HuH-7.5 (cell line): ENCODE measurements at regions not wholly inside any gene's neighbourhood (a gene's known extent, or its start where the extent isn't known, plus 50 kb on each side); places are given as distances from the start of the nearest gene placed in this dataset.

Source experiments
- DNase-seq: peaks from one replicate; pipeline ENCODE4 v3.0.0; 2011; ENCODE audit warnings: low spot score

DNA sequence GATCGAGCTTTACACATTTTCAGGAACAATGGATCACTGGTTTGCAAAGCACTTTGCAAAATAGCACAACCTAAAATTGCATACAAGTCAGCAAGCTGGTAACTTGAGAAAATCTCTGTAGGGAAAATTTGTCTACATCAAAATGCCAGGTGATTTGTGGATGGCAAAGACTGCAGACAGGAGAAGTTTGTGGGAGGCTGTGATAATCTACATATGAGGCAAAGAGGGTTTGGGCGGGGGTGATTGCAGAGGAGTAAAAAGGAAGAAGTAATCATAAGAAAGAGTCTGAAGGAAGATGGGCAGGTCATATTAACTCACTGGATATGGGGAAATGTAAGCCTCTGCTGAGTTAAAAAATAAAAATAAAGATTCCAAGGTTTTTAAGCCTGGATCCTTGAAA lies 166.3 kb upstream of the STXBP5 start:
- no peak for DNase-seq

DNA sequence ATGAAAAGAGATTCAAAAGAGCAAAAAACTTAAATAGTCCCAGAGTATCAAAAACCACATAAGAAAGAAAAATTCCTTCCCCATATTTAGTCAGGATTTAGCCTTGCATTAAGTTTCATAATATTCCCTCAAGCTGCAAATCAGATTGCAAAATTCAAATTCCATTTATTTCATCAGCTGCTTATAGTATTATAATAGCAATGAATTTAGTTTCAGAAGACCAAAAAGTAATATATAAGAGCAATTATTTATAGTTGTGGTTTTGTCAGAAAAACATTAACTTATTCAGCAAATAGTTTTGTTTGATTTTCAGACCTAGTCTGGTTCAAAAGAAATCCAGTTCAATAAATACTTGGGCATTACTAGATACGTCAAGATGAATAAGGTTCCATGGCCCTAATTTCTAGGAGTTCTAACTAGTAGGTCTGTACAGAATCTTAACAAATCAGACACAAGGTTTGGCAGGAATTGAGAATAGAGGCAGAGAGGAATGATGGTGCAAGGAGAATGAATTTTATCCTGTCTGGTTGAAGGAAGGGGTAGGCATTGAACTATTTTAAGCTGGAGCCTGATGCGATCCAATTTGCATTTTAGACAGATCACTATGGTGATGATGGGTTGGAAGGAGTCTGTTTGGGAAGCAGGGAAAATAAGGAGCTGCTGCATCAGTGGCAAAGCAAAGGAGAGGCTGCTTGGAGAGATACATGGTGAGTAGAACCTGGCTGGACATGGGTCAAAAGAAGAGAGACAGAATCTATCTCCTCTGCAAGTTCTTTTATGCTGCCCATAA lies 163.9 kb upstream of the STXBP5 start:
- DNase-seq: no peak

DNA sequence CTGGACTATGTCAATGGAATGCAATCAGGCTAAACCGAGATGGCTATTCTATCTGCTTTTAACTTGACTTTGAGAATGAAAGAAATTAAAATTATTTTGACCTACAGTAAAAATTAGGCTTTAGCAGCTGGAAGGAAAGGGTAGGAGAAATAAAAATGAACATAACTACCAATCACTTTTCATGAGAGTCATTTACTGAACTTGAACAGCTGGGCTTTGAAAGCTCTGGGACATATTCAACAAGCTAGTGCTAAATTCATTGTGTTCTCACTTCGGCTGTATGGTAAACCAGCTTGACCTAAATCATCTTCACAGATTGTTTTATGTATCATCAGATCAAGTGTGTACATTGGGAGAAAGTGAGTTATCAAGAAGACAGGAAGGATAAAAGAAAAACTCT lies 161.5 kb upstream of the STXBP5 start:
- DNase-seq: no peak

DNA sequence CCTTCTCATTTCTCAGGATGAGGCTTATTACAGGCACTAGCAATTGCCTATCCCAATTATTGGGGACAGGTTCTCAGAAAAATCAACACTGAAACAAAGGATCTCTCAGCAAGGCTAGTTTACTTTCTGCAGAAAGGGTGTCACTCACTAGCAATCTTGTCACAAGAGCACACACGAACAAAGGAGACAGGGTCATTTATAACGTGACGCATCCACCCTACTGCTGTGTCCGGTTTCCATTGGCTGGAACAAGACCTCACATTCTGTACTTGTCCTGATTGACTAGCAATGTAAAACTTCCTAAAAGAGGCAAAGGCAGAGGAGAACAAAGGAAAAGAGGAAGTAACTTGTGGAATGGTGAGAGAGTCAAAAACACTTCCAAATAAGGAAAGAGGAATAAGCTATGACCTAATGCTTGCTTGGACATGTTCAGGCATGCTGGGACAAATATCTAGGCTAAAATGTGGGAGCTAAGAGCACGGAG lies 160.2 kb upstream of the STXBP5 start:
- no peak for DNase-seq

DNA sequence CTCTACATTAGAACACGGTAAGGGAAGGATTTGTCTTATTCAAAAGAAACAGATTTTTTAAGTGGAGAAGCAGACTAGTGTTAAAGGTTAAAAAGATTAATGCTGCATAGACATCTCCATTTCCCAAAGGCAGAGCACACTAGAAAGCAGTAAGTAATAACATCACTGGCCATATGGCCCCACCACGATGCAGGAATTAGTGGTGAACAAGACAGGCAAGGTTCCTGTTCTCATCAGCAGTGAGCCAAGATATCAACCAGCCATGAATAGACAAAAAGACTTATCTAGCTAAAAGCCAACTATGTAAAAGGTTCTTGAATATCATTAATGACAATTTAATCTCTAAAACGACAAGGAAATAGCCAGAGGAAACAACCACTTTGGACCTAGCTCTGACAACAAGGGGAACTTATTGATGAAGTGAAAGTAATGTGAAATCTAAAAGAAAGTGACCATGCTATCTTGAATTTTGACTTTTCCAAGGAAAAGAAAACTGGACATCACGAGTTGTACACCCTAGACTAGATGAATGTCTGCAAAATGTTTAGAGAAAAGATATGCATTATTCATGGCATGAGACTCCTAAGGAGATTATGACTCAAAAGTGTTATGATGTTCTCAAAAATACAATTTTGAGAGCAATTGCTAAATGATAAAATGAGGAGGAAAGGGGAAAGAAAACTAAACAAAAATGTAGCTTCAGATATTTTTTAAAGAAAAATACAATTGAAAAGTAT lies 157.9 kb upstream of the STXBP5 start:
- DNase-seq: no peak

DNA sequence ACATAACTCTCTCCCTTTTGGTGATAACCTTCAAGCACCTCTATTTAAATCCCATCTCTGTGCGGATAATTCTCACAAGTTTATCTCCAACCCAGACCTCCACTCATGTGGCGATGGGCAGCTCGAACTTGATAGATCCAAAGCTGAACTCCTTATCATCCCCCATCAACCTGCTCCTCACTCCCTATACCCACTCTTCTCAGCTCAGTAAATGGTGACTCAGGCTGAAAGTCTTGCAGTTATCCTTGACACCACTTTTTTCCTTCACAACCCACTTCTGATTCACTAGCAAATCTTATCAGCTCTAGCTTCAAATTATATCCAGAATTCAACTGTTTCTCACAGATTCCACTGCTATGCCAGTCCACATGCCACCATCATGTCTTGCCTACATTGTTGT lies 155.3 kb upstream of the STXBP5 start:
- DNase-seq: no peak

DNA sequence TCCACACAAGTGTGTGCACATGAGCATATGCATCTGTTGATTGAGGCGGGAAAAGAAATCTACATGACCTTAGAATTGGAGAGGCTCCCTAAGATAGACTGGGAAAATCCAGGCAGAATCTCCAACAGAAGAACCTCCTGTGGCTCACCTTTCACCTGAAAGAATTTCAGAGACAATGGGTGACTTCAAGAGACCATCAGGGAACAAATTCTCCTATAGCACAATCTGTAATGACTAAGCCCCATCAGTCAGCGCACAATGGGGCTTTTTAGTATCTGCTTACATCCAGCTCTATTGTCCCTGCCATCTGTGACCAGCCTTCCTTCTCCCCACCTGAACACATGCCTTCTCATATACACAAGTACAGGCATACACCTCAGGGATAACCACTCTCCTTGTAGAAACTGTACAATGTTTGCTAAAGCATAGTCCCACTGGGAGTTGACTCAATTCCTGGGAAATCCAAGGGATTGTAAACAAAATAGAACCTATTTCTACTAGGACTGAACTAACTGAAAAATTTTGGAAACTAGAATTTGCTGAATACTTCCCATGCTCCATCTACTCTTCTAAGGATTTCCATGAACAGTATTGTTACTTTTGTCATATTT lies 150.8 kb upstream of the STXBP5 start:
- DNase-seq: no peak

DNA sequence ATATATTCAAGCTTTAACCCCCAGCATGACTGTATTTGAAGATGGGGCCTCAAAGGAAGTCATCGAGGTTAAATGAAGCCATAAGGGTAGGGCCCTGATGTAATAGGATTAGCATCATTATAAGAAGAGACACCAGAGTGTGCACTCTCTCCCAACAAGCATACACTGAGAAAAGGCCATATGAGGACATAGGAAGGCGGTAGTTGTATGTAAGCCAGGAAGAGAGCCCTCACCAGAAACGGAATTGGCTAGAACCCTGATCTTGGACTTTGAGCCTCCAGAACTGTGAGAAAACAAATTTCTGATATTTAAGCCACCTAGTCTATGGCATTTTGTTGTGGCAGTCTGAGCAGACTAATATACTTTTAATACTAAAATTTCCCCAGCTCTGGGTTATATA lies 150.1 kb upstream of the STXBP5 start:
- DNase-seq: no peak

DNA sequence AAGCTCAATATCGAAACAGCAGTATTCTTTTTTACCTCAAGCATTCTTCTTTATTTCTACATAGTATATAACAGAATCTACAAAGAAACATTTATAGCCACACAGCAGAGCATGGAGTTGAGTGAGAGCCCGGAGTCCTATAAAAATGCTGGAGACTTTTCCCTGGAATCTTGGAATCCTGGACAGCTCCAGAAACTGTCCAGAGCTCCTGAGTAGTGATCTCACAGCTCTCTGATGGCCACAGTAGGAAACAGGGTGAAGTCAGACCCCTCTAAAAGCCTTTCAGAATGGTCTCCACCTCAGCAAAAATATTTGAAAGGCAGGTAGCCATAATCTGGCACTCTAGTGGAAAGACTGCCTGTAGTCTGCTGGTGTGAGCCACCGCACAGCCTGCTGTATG lies 149.3 kb upstream of the STXBP5 start:
- DNase-seq: no peak

DNA sequence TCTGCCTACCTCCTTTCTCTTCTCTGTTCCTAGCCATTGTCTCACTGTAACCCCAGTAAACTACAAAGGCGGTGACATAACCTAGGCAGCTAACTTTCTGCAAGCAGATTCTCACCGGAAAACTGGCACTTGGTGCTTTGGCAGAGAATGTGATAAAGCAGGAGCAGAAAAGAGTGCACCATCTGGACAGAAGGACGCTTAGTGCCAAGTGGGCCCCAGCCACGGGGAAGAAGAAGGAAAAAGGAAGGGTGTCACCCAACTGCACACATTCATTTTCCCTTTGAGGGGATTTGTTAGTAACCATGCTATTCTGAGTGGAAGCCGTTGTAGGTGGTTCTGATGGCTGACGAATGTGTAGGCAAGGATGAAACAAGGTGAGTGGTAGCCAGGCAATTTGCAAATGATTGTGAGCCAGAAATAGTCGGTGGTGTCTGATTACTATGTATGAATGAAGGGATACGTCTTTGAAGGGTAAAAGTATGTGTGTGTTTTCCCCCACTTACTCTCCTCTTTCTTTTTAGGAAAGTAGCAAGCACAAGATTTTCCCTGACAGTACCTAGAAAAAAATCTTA lies 148.3 kb upstream of the STXBP5 start:
- DNase-seq: no peak

DNA sequence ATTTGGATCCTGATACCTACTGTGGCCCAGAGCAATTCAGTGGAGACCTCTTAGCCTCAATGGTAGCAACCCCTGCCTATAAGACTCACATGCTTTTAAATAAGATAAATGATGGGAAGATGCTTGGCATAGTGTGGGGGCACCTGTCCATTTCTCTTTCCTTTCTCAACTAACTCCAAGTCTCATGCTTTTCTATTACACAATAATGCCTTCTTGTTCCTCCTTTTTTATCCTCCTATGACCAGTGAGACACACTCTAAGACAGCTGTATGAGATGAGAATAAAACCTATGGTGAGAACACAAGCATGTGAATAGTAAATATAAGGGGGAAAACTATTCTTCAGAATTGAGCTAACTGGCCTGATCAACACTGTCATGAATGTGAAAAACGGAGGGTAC lies 147.0 kb upstream of the STXBP5 start:
- DNase-seq: no peak

DNA sequence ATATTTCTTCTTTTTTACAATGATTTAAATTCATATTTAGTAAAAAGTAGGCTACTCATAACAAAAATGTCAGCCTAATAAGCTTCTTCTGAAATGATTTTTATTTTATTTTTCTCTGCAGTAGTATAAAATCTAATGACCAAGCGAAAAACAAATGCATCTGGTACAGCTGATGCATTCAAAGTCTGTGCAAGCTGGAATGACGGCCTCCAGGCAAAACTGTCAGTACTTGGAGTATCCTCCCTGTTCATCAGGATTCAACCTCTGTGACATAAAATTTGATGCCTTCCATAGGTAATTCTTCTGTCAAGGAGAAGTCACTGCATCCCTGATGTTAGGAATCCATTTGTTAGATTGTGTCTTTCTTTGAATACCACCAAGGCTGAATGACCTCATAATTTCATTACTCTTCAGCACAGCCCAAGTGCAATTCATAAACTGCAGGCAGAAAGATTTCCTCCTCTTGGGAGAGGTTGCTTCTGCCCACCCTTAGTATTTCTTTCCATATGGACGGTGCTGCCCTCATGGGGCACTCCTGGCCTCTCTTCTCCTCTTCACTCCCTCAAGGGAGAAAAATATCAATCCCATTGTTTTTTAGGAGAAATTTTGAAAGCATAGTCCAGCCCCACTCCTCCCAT lies 146.4 kb upstream of the STXBP5 start:
- DNase-seq: no peak

DNA sequence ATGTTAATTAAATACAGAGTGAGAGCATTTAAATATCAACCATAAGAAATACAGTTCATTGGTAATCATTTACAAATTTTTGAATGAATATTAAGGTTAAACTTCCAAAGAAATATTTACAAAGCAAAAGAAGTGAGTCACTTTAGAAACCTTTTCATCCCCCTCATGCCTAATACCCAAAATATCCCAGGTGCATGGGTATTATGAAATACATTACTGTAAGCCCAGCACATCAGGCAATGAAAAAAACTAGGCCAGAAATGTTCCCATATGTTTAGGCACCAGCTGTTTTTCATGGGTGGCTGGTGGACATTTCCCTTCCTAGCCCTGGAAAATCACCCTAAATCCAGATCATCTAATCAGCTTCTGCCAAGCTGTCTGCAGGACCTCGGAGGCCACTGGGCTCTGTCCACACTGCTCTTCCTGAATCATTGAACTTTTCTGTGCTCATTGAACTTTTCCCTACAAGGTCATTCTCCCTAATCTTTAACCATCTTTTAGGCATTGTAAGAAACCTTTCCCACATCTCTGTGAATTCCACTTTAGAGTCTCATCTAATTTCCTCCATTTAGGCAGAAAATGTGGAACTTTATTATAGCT lies 145.3 kb upstream of the STXBP5 start:
- no peak for DNase-seq

DNA sequence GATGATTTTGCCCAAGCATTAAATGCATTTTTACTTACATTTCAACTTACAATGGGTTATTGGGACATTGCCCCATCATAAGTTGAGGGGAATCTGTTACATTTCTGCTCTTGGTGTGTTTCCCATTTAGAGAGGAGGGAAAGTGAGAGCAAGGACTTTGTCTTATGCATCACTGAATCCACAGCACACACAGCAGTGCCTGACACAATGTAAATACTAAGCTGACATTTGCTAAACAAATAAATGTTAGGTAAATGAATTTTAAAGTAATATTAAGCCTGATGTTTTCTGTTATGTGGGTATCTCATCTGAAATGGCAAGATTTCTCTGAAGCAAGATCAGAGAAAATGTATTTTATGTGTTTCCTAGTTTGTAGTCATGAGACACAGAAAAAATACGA lies 143.6 kb upstream of the STXBP5 start:
- DNase-seq: no peak

DNA sequence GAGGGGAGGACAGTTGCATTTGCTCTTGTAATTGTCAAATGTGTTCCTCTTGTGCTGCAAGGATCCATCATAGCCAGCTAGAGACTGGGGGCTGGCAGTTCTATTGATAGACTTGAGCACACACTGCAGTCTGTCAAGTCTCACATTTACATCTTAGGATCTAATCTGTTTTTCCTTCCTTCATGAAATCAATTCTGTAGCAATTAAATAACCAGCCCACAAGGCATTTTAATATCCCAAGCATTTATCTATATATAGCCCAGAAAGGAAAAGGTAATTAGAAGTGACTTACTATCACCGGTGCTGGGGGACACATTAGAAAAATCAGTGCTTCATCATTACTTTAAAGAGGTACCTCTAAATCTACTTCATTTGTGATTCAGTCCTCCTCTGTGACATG lies 143.0 kb upstream of the STXBP5 start:
- no peak for DNase-seq

DNA sequence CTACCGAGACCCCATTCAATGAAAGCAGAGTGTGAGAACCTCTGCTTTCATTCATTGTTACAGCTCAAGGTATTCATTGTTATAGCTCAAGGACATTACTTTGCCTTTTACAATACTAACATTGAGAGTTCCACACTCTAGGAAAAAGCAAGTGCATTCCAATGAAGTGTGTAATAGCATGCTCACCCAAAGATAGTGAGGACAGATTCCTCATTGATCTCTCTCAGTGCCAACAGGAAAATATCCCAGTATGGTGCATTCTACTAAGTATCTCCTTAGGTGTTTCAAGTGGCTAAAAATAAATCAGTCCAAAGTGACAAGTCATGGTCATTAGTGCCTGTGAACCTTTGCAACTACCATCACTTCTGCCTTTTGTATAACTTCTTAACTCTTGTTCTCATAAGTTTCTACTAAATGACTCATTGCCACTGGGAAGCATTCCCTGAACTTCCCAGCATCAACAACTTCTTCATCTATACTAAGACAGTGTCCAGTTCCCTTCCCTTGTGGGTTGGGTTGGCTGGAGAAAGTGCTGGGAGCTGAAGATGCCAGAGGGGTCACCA lies 140.7 kb upstream of the STXBP5 start:
- DNase-seq: no peak

DNA sequence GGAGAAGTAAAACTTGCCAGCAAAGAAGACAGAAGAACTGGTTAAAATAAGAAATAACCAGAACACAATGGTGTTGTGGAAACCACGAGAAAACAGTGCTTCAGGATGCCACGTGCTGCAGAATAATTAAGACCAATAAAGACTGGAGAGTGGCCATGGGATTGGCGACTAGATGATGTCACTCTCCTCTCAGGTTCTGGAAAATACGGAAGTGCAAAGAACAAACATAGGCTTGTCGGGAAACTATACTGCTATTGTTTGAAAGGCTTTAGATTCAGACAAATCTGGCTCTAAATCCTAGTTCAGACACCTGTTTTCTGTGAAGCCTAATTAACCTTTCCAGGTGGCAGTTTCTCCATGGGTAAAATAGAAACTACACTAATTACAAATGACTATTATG lies 138.4 kb upstream of the STXBP5 start:
- no peak for DNase-seq

DNA sequence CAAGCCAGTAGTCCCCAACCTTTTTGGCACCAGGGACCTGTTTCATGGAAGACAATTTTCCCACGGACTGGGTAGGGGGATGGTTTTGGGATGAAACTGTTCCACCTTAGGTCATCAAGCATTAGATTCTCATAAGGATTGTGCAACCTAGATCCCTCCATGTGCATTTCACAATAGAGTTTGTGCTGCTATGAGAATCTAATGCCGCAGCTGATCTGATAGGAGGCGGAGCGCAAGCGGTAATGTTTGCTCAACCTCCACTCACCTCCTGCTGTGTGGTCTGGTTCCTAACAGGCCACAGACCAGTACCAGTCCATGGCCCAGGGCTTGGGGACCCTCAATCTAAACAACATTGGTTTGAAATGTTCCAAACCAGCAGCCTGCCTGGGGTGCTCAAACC lies 137.0 kb upstream of the STXBP5 start:
- DNase-seq: no peak

DNA sequence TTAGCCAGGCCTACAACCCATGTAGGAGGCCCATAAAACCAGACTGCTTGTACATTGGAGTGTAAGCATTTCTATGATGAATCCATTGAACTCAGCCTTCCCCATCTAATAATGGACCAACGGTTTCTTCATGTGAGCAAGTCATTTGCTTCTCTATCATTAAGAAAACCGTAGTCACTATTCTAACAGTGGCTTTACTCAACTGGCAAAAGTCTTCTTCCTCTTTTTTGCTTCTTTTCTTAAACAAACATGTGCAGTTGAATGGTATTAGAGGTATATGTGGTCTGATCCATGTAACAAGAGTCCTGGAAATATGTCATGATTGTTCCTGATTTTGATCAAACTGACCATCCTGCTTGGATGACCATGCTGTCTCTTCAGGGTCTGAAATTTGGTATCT lies 132.4 kb upstream of the STXBP5 start:
- no peak for DNase-seq

DNA sequence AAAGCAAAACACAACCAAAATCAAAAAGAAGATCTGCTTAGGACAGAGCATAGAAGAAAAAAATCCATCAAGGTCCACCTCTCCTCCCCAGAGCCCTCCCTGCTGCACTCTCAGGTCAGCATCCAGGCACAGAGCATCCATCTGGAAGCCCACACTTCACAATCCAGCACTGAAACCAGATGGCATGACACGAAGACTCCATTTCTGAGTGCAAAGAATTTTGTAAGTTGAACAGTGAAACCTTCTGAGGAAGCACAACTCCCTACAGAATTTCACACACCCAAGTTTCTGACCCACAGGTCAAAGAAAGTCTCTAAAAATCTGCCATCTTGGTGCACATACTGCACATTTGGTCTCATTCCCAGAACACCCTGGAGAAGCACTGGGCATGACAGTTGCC lies 128.8 kb upstream of the STXBP5 start:
- no peak for DNase-seq

DNA sequence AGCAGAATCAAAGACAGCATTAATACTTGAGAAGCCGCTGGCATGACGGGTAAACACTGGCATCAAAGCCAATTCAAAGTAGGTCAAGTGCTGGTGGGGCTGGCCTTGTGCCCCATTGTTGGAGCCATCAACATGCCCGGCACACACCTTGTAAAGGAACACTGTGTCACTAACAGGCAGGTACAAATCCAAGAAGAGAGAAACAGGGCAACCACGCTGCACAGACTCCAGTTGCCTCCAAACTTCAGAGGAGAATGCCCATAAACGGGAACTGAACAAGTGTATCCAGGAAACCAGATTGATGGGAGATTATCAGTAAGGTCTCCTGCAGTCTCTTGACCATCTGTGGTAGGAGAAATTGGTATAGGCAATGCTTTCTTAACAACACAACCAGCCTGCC lies 127.0 kb upstream of the STXBP5 start:
- DNase-seq: no peak

DNA sequence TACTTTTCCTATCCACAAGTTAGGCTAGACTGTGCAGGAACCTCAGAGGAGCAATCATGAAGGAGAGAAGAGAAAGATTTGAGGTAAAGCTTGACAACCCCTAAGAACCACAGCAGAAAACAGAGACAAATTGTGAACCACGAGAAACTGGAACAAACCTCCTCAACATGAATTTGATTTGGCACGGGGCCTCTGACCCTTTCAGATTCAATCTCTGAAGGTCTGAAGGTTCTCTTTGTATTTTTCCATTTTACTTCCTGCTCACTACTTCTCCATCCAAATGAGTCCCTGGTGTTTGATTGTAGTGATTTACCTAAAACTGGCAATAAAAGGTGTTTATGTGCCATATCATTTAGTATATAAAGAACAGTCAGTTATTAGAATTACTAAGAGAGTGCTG lies 126.1 kb upstream of the STXBP5 start:
- DNase-seq: no peak
